ENCODE measurements at regions not wholly inside any gene's neighbourhood (a gene's known extent, or its start where the extent isn't known, plus 50 kb on each side); places are given as distances from the start of the nearest gene placed in this dataset.

GRCh38 chr6:14510038-14510437, 392.5 kb downstream of the CD83 start:
- WGBS, 2 donors = 88 to 97% methylated on average over 6 of the region's 6 CpGs

GRCh38 chr6:14511061-14511586, 393.6 kb downstream of the CD83 start:
- Histone ChIP-seq H3K27me3 (no peaks in the 10 kb centered on the region), H3K9me3 (no peaks in the 10 kb centered on the region), H3K4me3 (no peak overlapping the region), H3K4me1 (no peaks in the 10 kb centered on the region), H3K36me3 (ENCODE audit: low read depth, missing control alignments) (no peaks in the 10 kb centered on the region), H3K27ac (no peak overlapping the region)
- no peak for DNase-seq
- WGBS, 2 donors = 71 to 90% methylated on average over 2 of the region's 2 CpGs
- no peak for TF ChIP-seq POLR2A (IDR thresholded peaks at IDR 0.05)
- no peak for TF ChIP-seq CTCF (IDR thresholded peaks at IDR 0.05)
- intact Hi-C loops (cut with DNase I; ENCODE audit: low total_unique reads) = no loop called here

More at GRCh38 chr6:14510038-14510437, 392.5 kb downstream of the CD83 start:
- Histone ChIP-seq H3K9me3 (no peaks in the 10 kb centered on the region), H3K27me3 (no peaks in the 10 kb centered on the region), H3K36me3 (ENCODE audit: low read depth, missing control alignments) (no peaks in the 10 kb centered on the region), H3K27ac (no peak overlapping the region), H3K4me3 (no peak overlapping the region), H3K4me1 (no peaks in the 10 kb centered on the region)
- DNase-seq = no peak
- TF ChIP-seq POLR2A (IDR thresholded peaks at IDR 0.05) = no peak
- TF ChIP-seq CTCF (IDR thresholded peaks at IDR 0.05) = no peak
- intact Hi-C loops (cut with DNase I; ENCODE audit: low total_unique reads) = no loop called here

GRCh38 chr6:14512246-14512645, 394.7 kb downstream of the CD83 start:
- no peak overlapping the region for H3K4me3 ChIP-seq
- 84 to 94% methylated on average over 3 of the region's 3 CpGs for WGBS, 2 donors
- H3K9me3 ChIP-seq = no peaks in the 10 kb centered on the region
- intact Hi-C loops (cut with DNase I; ENCODE audit: low total_unique reads) = no loop called here
- no peaks in the 10 kb centered on the region for H3K4me1 ChIP-seq
- H3K27me3 ChIP-seq = no peaks in the 10 kb centered on the region
- H3K36me3 ChIP-seq (ENCODE audit: low read depth, missing control alignments) = no peaks in the 10 kb centered on the region
- no peak for DNase-seq
- H3K27ac ChIP-seq = no peak overlapping the region
- TF ChIP-seq CTCF (IDR thresholded peaks at IDR 0.05) (no peak), POLR2A (IDR thresholded peaks at IDR 0.05) (no peak)

- no peak overlapping the region for H3K27ac ChIP-seq
- no peak for DNase-seq
- intact Hi-C loops (cut with DNase I; ENCODE audit: low total_unique reads) = no loop called here
Measured at GRCh38 chr6:14513496-14514393, 396.2 kb downstream of the CD83 start.

More at GRCh38 chr6:14513496-14514393, 396.2 kb downstream of the CD83 start:
- H3K4me3 ChIP-seq = no peak overlapping the region
- TF ChIP-seq POLR2A (IDR thresholded peaks at IDR 0.05) = no peak
- TF ChIP-seq CTCF (IDR thresholded peaks at IDR 0.05) = no peak
- H3K4me1 ChIP-seq = no peaks in the 10 kb centered on the region
- H3K36me3 ChIP-seq (ENCODE audit: low read depth, missing control alignments) = no peaks in the 10 kb centered on the region
- no peaks in the 10 kb centered on the region for H3K27me3 ChIP-seq
- no peaks in the 10 kb centered on the region for H3K9me3 ChIP-seq
- WGBS, 2 donors = 81 to 90% methylated on average over 7 of the region's 7 CpGs
